ENCODE measurements at regions not wholly inside any gene's neighbourhood (a gene's known extent, or its start where the extent isn't known, plus 50 kb on each side); places are given as distances from the start of the nearest gene placed in this dataset.
"Not testable (repeated sequence)": the region's sequence is repeated elsewhere in the genome, so short reads cannot be mapped to it uniquely, and the experiment has no call there.

- no peak for DNase-seq
These were observed 132.2 kb upstream of the FUNDC1 start for GRCh38 chrX:44674906-44675305.

- no peak for DNase-seq
These were observed 127.0 kb upstream of the FUNDC1 start for GRCh38 chrX:44669626-44670025.

- DNase-seq: no peak
These were observed 125.1 kb upstream of the FUNDC1 start for GRCh38 chrX:44667771-44668170.

GRCh38 chrX:44657718-44658246 is 115.1 kb upstream of the FUNDC1 start:
- DNase-seq: not testable (repeated sequence)

- DNase-seq: no peak
These were observed 108.7 kb upstream of the FUNDC1 start for GRCh38 chrX:44651358-44651757.

- no peak for DNase-seq
These were observed 101.1 kb upstream of the FUNDC1 start for GRCh38 chrX:44643723-44644122.

GRCh38 chrX:44637282-44637681 is 94.6 kb upstream of the FUNDC1 start:
- no peak for DNase-seq

- DNase-seq: no peak
These were observed 78.4 kb upstream of the FUNDC1 start for GRCh38 chrX:44621078-44621477.

- no peak for DNase-seq
These were observed 76.4 kb upstream of the FUNDC1 start for GRCh38 chrX:44619039-44619438.

- no peak for DNase-seq
These were observed 53.6 kb upstream of the FUNDC1 start for GRCh38 chrX:44596277-44596676.

Measured in NCI-H1105 (cell line).